ENCODE measurements at regions not wholly inside any gene's neighbourhood (a gene's known extent, or its start where the extent isn't known, plus 50 kb on each side); places are given as distances from the start of the nearest gene placed in this dataset.
"Not testable (repeated sequence)": the region's sequence is repeated elsewhere in the genome, so short reads cannot be mapped to it uniquely, and the experiment has no call there.

- TF ChIP-seq, protein P1, sequence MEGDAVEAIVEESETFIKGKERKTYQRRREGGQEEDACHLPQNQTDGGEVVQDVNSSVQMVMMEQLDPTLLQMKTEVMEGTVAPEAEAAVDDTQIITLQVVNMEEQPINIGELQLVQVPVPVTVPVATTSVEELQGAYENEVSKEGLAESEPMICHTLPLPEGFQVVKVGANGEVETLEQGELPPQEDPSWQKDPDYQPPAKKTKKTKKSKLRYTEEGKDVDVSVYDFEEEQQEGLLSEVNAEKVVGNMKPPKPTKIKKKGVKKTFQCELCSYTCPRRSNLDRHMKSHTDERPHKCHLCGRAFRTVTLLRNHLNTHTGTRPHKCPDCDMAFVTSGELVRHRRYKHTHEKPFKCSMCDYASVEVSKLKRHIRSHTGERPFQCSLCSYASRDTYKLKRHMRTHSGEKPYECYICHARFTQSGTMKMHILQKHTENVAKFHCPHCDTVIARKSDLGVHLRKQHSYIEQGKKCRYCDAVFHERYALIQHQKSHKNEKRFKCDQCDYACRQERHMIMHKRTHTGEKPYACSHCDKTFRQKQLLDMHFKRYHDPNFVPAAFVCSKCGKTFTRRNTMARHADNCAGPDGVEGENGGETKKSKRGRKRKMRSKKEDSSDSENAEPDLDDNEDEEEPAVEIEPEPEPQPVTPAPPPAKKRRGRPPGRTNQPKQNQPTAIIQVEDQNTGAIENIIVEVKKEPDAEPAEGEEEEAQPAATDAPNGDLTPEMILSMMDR (IDR thresholded peaks at IDR 0.05): no peak
- H3K9me3 ChIP-seq: no peaks in the 10 kb centered on the region
- H3K36me3 ChIP-seq: no peaks in the 10 kb centered on the region
- H3K4me3 ChIP-seq (ENCODE audit: low read depth in 1 of 2, low read length in 1 of 2): peak overlapping the region; percentile 38 to 82
- no peaks in the 10 kb centered on the region for H3K27me3 ChIP-seq
- peaks cover 93 to 96% of the 10 kb centered on the region in 2 experiments for H3K4me1 ChIP-seq (ENCODE audit: control insufficient read depth in 1 of 2, insufficient read depth in 1 of 2, low read depth in 1 of 2, low read length in 1 of 2)
- peak overlapping the region; percentile 88 for H3K27ac ChIP-seq
These were observed 71.1 kb upstream of the WNT7B start for GRCh38 chr22:46047841-46048595.

GRCh38 chr22:46048661-46049060 lies 71.7 kb upstream of the WNT7B start:
- not testable (repeated sequence) for H3K9me3 ChIP-seq, H3K36me3 ChIP-seq, H3K27me3 ChIP-seq
- H3K4me1 ChIP-seq (ENCODE audit: control insufficient read depth in 1 of 2, insufficient read depth in 1 of 2, low read depth in 1 of 2, low read length in 1 of 2): peaks cover 92 to 93% of the 10 kb centered on the region in 2 experiments
- peak overlapping the region in 1 of 2 experiments; percentile 82 for H3K4me3 ChIP-seq (ENCODE audit: low read depth in 1 of 2, low read length in 1 of 2)
- peak overlapping the region; percentile 88 for H3K27ac ChIP-seq

- peaks cover 91 to 98% of the 10 kb centered on the region in 2 experiments for H3K4me1 ChIP-seq (ENCODE audit: control insufficient read depth in 1 of 2, insufficient read depth in 1 of 2, low read depth in 1 of 2, low read length in 1 of 2)
- H3K4me3 ChIP-seq (ENCODE audit: low read depth in 1 of 2, low read length in 1 of 2): peak overlapping the region in 1 of 2 experiments; percentile 35
These were observed 72.9 kb upstream of the WNT7B start for GRCh38 chr22:46049726-46050450.

DNA sequence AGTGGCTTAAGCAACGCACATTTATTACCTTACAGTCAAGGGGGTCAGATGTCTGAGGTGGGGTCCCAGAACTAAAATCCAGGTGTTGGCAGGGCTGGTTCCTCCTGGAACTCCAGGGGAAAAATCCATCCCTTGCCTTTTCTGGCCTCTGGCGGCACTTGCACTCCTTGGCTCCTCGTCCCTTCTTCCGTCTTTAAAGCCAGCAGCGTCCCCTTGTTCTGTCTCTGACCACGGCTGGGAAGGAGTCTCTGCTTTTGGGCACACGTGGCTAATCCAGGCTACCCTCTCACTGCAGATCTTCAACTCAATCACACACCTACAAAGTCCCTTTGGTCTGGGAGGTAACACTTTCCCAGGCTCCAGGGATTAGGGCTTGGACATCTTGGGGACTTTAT lies 73.5 kb upstream of the WNT7B start:
- H3K9me3 ChIP-seq: no peaks in the 10 kb centered on the region
- TF ChIP-seq, protein P1 (IDR thresholded peaks at IDR 0.05): no peak
- H3K36me3 ChIP-seq: no peaks in the 10 kb centered on the region
- peak overlapping the region in 1 of 2 experiments; percentile 35 for H3K4me3 ChIP-seq (ENCODE audit: low read depth in 1 of 2, low read length in 1 of 2)
- H3K27me3 ChIP-seq: no peaks in the 10 kb centered on the region
- peaks cover 91 to 99% of the 10 kb centered on the region in 2 experiments for H3K4me1 ChIP-seq (ENCODE audit: control insufficient read depth in 1 of 2, insufficient read depth in 1 of 2, low read depth in 1 of 2, low read length in 1 of 2)
- peak overlapping the region; percentile 94 for H3K27ac ChIP-seq

More at GRCh38 chr22:46049726-46050450, 72.9 kb upstream of the WNT7B start:
- Histone ChIP-seq H3K27me3 (no peaks in the 10 kb centered on the region), H3K27ac (peak overlapping the region; percentile 94), H3K9me3 (no peaks in the 10 kb centered on the region), H3K36me3 (no peaks in the 10 kb centered on the region)
- TF ChIP-seq, protein P1 (IDR thresholded peaks at IDR 0.05): no peak

DNA sequence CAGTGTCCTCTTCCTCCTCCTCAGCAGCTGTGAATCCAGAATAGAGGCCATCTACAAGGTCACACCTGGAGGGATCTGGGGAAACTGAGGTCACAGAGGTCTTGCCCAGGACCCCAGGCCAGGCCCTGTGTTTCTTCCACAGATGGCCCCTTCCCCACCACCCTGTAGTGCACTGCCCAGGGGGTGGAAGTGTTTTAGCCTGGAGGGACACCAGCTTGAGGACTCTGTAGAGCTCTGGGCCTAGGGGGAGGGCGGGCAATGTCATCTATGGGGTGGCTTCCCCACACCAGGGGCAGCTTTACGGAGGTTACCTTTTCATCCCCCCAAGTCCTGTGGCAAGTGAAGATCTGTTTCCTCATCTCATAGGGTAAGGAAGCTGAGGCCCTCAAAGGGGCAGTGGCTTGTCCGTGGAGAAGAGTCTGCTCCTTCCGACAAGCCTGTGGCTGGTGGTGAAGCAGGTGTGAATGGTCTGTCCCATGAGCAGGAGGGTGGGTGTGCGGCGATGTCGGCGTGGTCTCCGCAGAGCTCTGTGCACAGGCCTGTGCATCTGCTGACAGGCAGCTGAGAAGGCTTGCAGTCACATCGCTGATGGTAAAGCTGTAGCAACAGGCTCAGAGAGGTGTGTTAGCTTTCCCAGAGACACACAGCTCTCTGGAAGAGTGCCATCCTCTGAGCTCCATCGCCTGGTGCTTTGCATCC lies 74.1 kb upstream of the WNT7B start:
- no peaks in the 10 kb centered on the region for H3K27me3 ChIP-seq
- H3K9me3 ChIP-seq: no peaks in the 10 kb centered on the region
- peak overlapping the region; percentile 94 for H3K27ac ChIP-seq
- H3K36me3 ChIP-seq: no peaks in the 10 kb centered on the region
- TF ChIP-seq, protein P1 (IDR thresholded peaks at IDR 0.05): no peak
- peak overlapping the region in 1 of 2 experiments; percentile 35 for H3K4me3 ChIP-seq (ENCODE audit: low read depth in 1 of 2, low read length in 1 of 2)
- H3K4me1 ChIP-seq (ENCODE audit: control insufficient read depth in 1 of 2, insufficient read depth in 1 of 2, low read depth in 1 of 2, low read length in 1 of 2): peaks cover 84 to 99% of the 10 kb centered on the region in 2 experiments
